T1000 (cell line): ENCODE measurements at regions not wholly inside any gene's neighbourhood (a gene's known extent, or its start where the extent isn't known, plus 50 kb on each side); places are given as distances from the start of the nearest gene placed in this dataset.
"Not testable (repeated sequence)": the region's sequence is repeated elsewhere in the genome, so short reads cannot be mapped to it uniquely, and the experiment has no call there.

Experiments used
- DNase-seq: peaks from one replicate; lab custom pipeline; 2025; ENCODE audit warnings: mixed read lengths; lab: John Stamatoyannopoulos, UW

GRCh38 chr6:85750146-85750545, 107.5 kb upstream of the SYNCRIP start:
- DNase-seq = not testable (repeated sequence)

- DNase-seq = no peak
Measured at GRCh38 chr6:85749236-85749635, 106.5 kb upstream of the SYNCRIP start.

GRCh38 chr6:85747666-85748065, 105.0 kb upstream of the SYNCRIP start:
- DNase-seq = no peak

- no peak for DNase-seq
Measured at GRCh38 chr6:85747093-85747492, 104.4 kb upstream of the SYNCRIP start.

GRCh38 chr6:85744433-85744970, 101.8 kb upstream of the SYNCRIP start:
- no peak for DNase-seq

GRCh38 chr6:85726206-85726605, 83.5 kb upstream of the SYNCRIP start:
- no peak for DNase-seq

GRCh38 chr6:85715797-85716196, 73.1 kb upstream of the SYNCRIP start:
- DNase-seq = no peak

- no peak for DNase-seq
Measured at GRCh38 chr6:85714893-85715530, 72.3 kb upstream of the SYNCRIP start.

- DNase-seq = no peak
Measured at GRCh38 chr6:85712346-85712745, 69.7 kb upstream of the SYNCRIP start.

GRCh38 chr6:85707515-85708145, 64.9 kb upstream of the SYNCRIP start:
- not testable (repeated sequence) for DNase-seq

- no peak for DNase-seq
Measured at GRCh38 chr6:85706272-85706671, 63.6 kb upstream of the SYNCRIP start.

- DNase-seq = no peak
Measured at GRCh38 chr6:85705220-85705619, 62.5 kb upstream of the SYNCRIP start.

- no peak for DNase-seq
Measured at GRCh38 chr6:85703406-85703805, 60.7 kb upstream of the SYNCRIP start.
